ENCODE measurements at regions not wholly inside any gene's neighbourhood (a gene's known extent, or its start where the extent isn't known, plus 50 kb on each side); places are given as distances from the start of the nearest gene placed in this dataset.
"Not testable (repeated sequence)": the region's sequence is repeated elsewhere in the genome, so short reads cannot be mapped to it uniquely, and the experiment has no call there.

DNA sequence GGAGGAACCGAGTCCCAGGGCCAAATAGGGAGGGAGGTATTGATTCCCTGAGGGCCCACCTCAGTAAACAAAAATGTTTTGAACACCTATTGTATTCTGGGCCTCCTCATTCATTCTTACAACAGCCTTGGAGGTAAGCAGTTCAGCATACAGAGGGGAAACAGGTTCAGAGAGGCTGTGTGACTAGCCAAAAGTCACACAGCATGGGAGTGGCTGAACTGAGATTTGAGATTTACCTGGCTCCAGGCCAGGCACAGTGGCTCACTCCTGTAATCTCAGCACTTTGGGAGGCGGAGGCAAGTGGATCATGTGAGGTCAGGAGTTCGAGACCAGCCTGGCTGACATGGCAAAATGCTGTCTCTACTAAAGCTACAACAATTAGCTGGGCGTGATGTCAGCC is 107.2 kb downstream of the TMEM130 start:
- DNase-seq (ENCODE audit: low spot score): no peak
- Mint-ChIP-seq H3K27ac (no peak overlapping the region), H3K36me3 (ENCODE audit: low read depth) (no peaks in the 10 kb centered on the region), H3K4me1 (ENCODE audit: low read depth) (no peaks in the 10 kb centered on the region), H3K27me3 (ENCODE audit: insufficient read depth) (no peaks in the 10 kb centered on the region), H3K9me3 (peaks cover 14% of the 10 kb centered on the region), H3K4me3 (no peak overlapping the region)
- intact Hi-C loops (cut with micrococcal nuclease): no loop called here

DNA sequence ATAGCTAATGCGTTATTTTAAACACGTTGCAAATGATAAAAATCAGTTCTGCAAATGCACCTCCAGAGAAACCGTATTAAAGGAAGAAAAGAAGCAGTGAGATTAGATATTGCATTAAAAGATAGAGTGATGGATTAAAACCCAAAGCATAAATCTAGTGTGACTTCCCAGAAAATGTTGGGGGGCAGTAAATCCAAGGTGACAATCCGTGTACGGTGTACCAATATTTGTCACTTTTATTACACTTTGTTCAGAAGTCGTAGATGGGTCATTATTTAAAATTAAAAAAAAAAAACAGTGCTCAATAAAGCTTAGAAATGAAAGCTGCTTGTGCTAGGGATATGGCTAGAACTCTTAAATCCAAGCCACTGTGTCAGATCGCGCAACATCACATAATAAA is 106.4 kb downstream of the TMEM130 start:
- intact Hi-C loops (cut with micrococcal nuclease): no loop called here
- Mint-ChIP-seq H3K9me3 (peaks cover 10% of the 10 kb centered on the region), H3K27me3 (ENCODE audit: insufficient read depth) (no peaks in the 10 kb centered on the region), H3K4me3 (no peak overlapping the region), H3K27ac (no peak overlapping the region), H3K4me1 (ENCODE audit: low read depth) (no peaks in the 10 kb centered on the region), H3K36me3 (ENCODE audit: low read depth) (no peaks in the 10 kb centered on the region)
- no peak for DNase-seq (ENCODE audit: low spot score)

DNA sequence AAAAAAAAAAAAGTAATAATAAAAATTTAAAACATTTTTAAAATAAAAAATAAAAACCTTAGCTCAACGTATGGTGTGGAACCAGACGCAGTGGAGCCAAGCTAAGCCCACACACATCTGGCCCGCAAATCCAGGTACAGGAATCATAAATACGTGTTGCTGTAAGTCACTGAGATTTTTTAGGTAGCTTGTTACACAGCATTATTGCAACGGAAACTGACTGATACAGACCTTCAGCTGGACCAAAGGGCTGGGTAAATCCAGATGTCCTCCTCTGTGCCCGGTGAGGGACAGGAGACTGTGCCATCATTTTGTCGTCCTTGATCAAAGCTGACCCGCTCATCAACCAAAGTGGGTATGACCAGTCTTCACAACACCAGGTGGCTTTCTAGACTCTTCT is 104.9 kb downstream of the TMEM130 start:
- intact Hi-C loops (cut with micrococcal nuclease): no loop called here
- no peaks in the 10 kb centered on the region for H3K4me1 Mint-ChIP-seq (ENCODE audit: low read depth)
- H3K36me3 Mint-ChIP-seq (ENCODE audit: low read depth): no peaks in the 10 kb centered on the region

DNA sequence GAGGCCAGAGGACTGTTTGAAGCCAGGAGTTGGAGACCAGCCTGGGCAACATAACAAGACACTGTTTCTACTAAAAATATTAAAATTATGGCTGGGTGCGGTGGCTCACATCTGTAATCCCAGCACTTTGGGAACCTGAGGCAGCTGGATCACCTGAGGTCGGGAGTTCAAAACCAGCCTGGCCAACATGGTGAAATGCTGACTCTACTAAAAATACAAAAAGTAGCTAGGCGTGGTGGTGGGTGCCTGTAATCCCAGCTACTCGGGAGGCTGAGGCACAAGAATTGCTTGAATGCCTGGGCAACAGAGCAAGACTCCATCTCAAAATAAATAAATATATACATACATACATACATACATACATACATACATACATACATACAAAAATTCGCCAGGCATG is 99.7 kb downstream of the TMEM130 start:
- H3K9me3 Mint-ChIP-seq; H3K4me1 Mint-ChIP-seq (ENCODE audit: low read depth); H3K27ac Mint-ChIP-seq; intact Hi-C loops (cut with micrococcal nuclease); H3K27me3 Mint-ChIP-seq (ENCODE audit: insufficient read depth); DNase-seq (ENCODE audit: low spot score); H3K36me3 Mint-ChIP-seq (ENCODE audit: low read depth); H3K4me3 Mint-ChIP-seq: not testable (repeated sequence)

More for the DNA sequence above, 104.9 kb downstream of the TMEM130 start:
- no peak for DNase-seq (ENCODE audit: low spot score)
- H3K4me3 Mint-ChIP-seq: no peak overlapping the region
- H3K9me3 Mint-ChIP-seq: no peaks in the 10 kb centered on the region
- H3K27me3 Mint-ChIP-seq (ENCODE audit: insufficient read depth): no peaks in the 10 kb centered on the region
- no peak overlapping the region for H3K27ac Mint-ChIP-seq

- Mint-ChIP-seq H3K9me3 (no peaks in the 10 kb centered on the region), H3K4me3 (no peak overlapping the region), H3K27me3 (ENCODE audit: insufficient read depth) (no peaks in the 10 kb centered on the region), H3K27ac (no peak overlapping the region), H3K36me3 (ENCODE audit: low read depth) (no peaks in the 10 kb centered on the region), H3K4me1 (ENCODE audit: low read depth) (no peaks in the 10 kb centered on the region)
- no peak for DNase-seq (ENCODE audit: low spot score)
- intact Hi-C loops (cut with micrococcal nuclease): no loop called here
Observed at GRCh38 chr7:98771519-98771918, 98.3 kb downstream of the TMEM130 start.

GRCh38 chr7:98771941-98772603 is 97.7 kb downstream of the TMEM130 start:
- H3K4me1 Mint-ChIP-seq (ENCODE audit: low read depth): no peaks in the 10 kb centered on the region
- no peaks in the 10 kb centered on the region for H3K36me3 Mint-ChIP-seq (ENCODE audit: low read depth)
- no peak for DNase-seq (ENCODE audit: low spot score)
- no peaks in the 10 kb centered on the region for H3K27me3 Mint-ChIP-seq (ENCODE audit: insufficient read depth)
- no peak overlapping the region for H3K4me3 Mint-ChIP-seq
- no peak overlapping the region for H3K27ac Mint-ChIP-seq
- intact Hi-C loops (cut with micrococcal nuclease): no loop called here
- H3K9me3 Mint-ChIP-seq: no peaks in the 10 kb centered on the region

- H3K4me1 Mint-ChIP-seq (ENCODE audit: low read depth): no peaks in the 10 kb centered on the region
- intact Hi-C loops (cut with micrococcal nuclease): no loop called here
- no peak overlapping the region for H3K4me3 Mint-ChIP-seq
- H3K36me3 Mint-ChIP-seq (ENCODE audit: low read depth): no peaks in the 10 kb centered on the region
- DNase-seq (ENCODE audit: low spot score): no peak
- H3K27ac Mint-ChIP-seq: no peak overlapping the region
- no peaks in the 10 kb centered on the region for H3K27me3 Mint-ChIP-seq (ENCODE audit: insufficient read depth)
- H3K9me3 Mint-ChIP-seq: no peaks in the 10 kb centered on the region
Observed at GRCh38 chr7:98774884-98775283, 94.9 kb downstream of the TMEM130 start.

DNA sequence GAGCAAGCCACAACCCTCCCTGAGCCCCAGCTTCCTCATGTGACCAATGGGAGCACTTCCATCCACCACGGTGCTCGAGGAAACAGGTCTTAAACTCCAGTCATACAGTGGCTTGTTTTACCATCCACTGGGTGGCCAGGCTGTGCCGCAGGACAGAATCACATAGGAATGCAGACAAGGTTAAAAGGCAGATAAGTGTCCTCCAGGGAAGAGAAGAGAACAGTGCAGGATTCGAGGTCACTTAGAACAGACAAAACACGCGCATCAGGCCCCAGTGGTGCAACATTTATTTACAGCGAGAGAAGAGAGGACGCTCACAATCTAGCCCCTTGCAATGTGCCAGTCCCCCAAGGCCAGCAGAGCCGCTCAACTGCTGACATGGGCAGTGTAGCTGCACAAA is 92.8 kb downstream of the TMEM130 start:
- Mint-ChIP-seq H3K4me3 (no peak overlapping the region), H3K4me1 (ENCODE audit: low read depth) (no peaks in the 10 kb centered on the region), H3K9me3 (no peaks in the 10 kb centered on the region), H3K36me3 (ENCODE audit: low read depth) (no peaks in the 10 kb centered on the region), H3K27ac (no peak overlapping the region), H3K27me3 (ENCODE audit: insufficient read depth) (no peaks in the 10 kb centered on the region)
- intact Hi-C loops (cut with micrococcal nuclease): no loop called here
- DNase-seq (ENCODE audit: low spot score): no peak

DNA sequence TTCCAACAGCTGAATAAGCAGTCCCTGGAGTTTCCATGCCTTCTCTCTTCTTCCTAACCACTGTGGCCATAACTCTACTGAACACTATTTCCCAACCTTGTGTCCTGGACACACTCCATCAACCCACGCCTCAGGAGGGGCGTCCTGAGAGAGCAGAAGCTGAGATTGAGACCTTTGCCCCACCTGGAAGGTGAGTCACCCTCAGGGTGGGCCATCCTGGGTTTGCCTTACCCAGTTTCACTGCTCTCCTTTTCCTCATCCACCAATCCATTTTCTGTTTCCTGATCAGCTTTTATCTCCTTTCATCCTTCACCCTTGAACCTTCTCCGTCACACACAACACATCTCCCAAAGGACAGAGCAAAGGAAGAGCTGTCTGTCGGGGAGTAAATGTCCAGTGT is 91.4 kb downstream of the TMEM130 start:
- H3K27ac Mint-ChIP-seq: no peak overlapping the region
- no peaks in the 10 kb centered on the region for H3K9me3 Mint-ChIP-seq
- intact Hi-C loops (cut with micrococcal nuclease): no loop called here
- DNase-seq (ENCODE audit: low spot score): no peak
- no peak overlapping the region for H3K4me3 Mint-ChIP-seq
- H3K4me1 Mint-ChIP-seq (ENCODE audit: low read depth): no peaks in the 10 kb centered on the region
- no peaks in the 10 kb centered on the region for H3K27me3 Mint-ChIP-seq (ENCODE audit: insufficient read depth)
- H3K36me3 Mint-ChIP-seq (ENCODE audit: low read depth): no peaks in the 10 kb centered on the region

- intact Hi-C loops (cut with micrococcal nuclease): no loop called here
- Mint-ChIP-seq H3K9me3 (no peaks in the 10 kb centered on the region), H3K4me1 (ENCODE audit: low read depth) (no peaks in the 10 kb centered on the region), H3K27ac (no peak overlapping the region), H3K4me3 (no peak overlapping the region), H3K27me3 (ENCODE audit: insufficient read depth) (no peaks in the 10 kb centered on the region), H3K36me3 (ENCODE audit: low read depth) (no peaks in the 10 kb centered on the region)
- no peak for DNase-seq (ENCODE audit: low spot score)
Observed at GRCh38 chr7:98779800-98780587, 89.8 kb downstream of the TMEM130 start.

DNA sequence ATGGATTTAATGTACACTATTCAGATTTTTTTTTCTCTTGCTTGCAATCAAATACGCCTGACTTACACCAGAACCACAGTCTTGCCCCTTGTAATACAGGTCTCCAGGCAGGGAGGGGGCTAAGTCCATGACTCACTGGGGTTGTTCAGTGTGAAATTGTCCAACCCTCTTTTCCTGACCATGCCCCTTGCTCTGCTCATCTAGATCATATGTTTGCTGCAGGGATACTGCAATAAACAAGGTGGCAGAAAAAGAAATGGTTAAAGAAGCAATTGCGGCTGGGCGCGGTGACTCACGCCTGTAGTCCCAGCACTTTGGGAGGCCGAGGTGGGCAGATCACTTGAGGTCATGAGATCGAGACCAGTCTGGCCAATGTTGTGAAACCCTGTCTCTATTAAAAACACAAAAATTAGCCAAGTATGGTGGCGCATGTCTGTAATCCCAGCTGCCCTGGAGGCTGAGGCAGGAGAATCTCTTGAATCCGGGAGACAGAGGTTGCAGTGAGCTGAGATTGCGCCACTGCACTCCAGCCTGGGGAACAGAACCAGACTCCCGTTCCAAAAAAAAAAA is 85.5 kb downstream of the TMEM130 start:
- no peaks in the 10 kb centered on the region for H3K27me3 Mint-ChIP-seq (ENCODE audit: insufficient read depth)

GRCh38 chr7:98785929-98786571 is 83.8 kb downstream of the TMEM130 start:
- Mint-ChIP-seq H3K36me3 (ENCODE audit: low read depth) (no peaks in the 10 kb centered on the region), H3K4me3 (no peak overlapping the region), H3K4me1 (ENCODE audit: low read depth) (no peaks in the 10 kb centered on the region), H3K27ac (no peak overlapping the region), H3K27me3 (ENCODE audit: insufficient read depth) (no peaks in the 10 kb centered on the region), H3K9me3 (no peaks in the 10 kb centered on the region)
- DNase-seq (ENCODE audit: low spot score): no peak
- intact Hi-C loops (cut with micrococcal nuclease): no loop called here

More for the DNA sequence above, 85.5 kb downstream of the TMEM130 start:
- Mint-ChIP-seq H3K9me3 (no peaks in the 10 kb centered on the region), H3K36me3 (ENCODE audit: low read depth) (no peaks in the 10 kb centered on the region), H3K4me3 (no peak overlapping the region), H3K27ac (no peak overlapping the region), H3K4me1 (ENCODE audit: low read depth) (no peaks in the 10 kb centered on the region)
- intact Hi-C loops (cut with micrococcal nuclease): no loop called here
- no peak for DNase-seq (ENCODE audit: low spot score)

- DNase-seq (ENCODE audit: low spot score): no peak
- no peak overlapping the region for H3K27ac Mint-ChIP-seq
- H3K4me3 Mint-ChIP-seq: no peak overlapping the region
- H3K36me3 Mint-ChIP-seq (ENCODE audit: low read depth): no peaks in the 10 kb centered on the region
- intact Hi-C loops (cut with micrococcal nuclease): no loop called here
- H3K27me3 Mint-ChIP-seq (ENCODE audit: insufficient read depth): no peaks in the 10 kb centered on the region
- H3K9me3 Mint-ChIP-seq: no peaks in the 10 kb centered on the region
- H3K4me1 Mint-ChIP-seq (ENCODE audit: low read depth): no peaks in the 10 kb centered on the region
Observed at GRCh38 chr7:98788966-98789365, 80.8 kb downstream of the TMEM130 start.
